GM12878 (cell line): ENCODE measurements at regions not wholly inside any gene's neighbourhood (a gene's known extent, or its start where the extent isn't known, plus 50 kb on each side); places are given as distances from the start of the nearest gene placed in this dataset.

Experiments
- ATAC-seq: fragments of 200-7000 bp; cut with Tn5 transposase; 3 replicates; pipeline ENCODE4 v1.9.1; 2020; ENCODE audit warnings: mild to moderate bottlenecking, moderate library complexity
- BruUV-seq: library from RNA; stranded (reverse); fragments of 400-500 nt; replicated peaks from 2 replicates; lab custom pipeline; 2021; lab: Mats Ljungman, UMichigan
- CTCF ChIA-PET: fragments of 300-600 bp; sonication (Branson Sonifier 250); formaldehyde crosslinking; extraction: SDS; loops from one replicate; lab custom pipeline; 2021; ENCODE audit warnings: inconsistent platforms; lab: Yijun Ruan, JAX
- POLR2A ChIA-PET: fragments of 350-600 bp; formaldehyde crosslinking; extraction: SDS; loops from one replicate; lab custom pipeline; 2021; ENCODE audit warnings: inconsistent platforms; lab: Charles Lee
- RAD21 ChIA-PET: fragments of 300-600 bp; sonication (Branson Sonifier 250); formaldehyde crosslinking; loops from one replicate; lab custom pipeline; 2023; ENCODE audit warnings: antibody characterized with exemption; ENCODE audit not compliant: unreplicated experiment; lab: Charles Lee
- SMC1A ChIA-PET: fragments of 300-600 bp; sonication (Branson Sonifier 250); formaldehyde crosslinking; loops from one replicate; lab custom pipeline; 2023; ENCODE audit not compliant: unreplicated experiment, uncharacterized antibody; lab: Charles Lee
- DNase-seq: peaks from one replicate; pipeline ENCODE4 v3.0.0-alpha.2; 2011; ENCODE audit warnings: low read depth, low spot score
- FAIRE-seq: peaks from 3 replicates; lab custom pipeline; 2011; peaks lifted over from hg19 to GRCh38; lab: Jason Lieb, UNC
- H2AFZ ChIP-seq: 2 replicates; pipeline ENCODE4 v1.6.0; 2011; ENCODE audit warnings: low read depth, low read length, control low read depth; ENCODE audit not compliant: control insufficient read depth
- H3K27ac ChIP-seq: 2 replicates; pipeline ENCODE4 v1.5.1; 2011; ENCODE audit warnings: control low read depth; ENCODE audit not compliant: control insufficient read depth, insufficient read depth
- H3K27me3 ChIP-seq, 2 experiments: replicated peaks in 1 of 2; 2 replicates each; pipeline versions ENCODE4 v1.6.0 to v1.6.1; 2011; ENCODE audit warnings: low read length in 1 of 2; ENCODE audit not compliant: control insufficient read depth in 2 of 2, insufficient read depth in 2 of 2
- H3K36me3 ChIP-seq, 2 experiments: 2 replicates each; pipeline ENCODE4 v1.5.1; 2011; ENCODE audit warnings: low read length in 1 of 2; ENCODE audit not compliant: control insufficient read depth in 2 of 2, insufficient read depth in 2 of 2
- H3K4me1 ChIP-seq: 2 replicates; pipeline ENCODE4 v1.6.1; 2011; ENCODE audit warnings: mild to moderate bottlenecking, low read length, moderate library complexity, mixed read lengths; ENCODE audit not compliant: control insufficient read depth, insufficient read depth
- H3K4me2 ChIP-seq: 2 replicates; pipeline ENCODE4 v1.6.0; 2011; ENCODE audit warnings: control low read depth; ENCODE audit not compliant: control insufficient read depth, insufficient read depth
- H3K4me3 ChIP-seq: fragments of 200-600 bp; sonication (generic); 2 replicates; pipeline ENCODE4 v1.5.1; 2016
- H3K79me2 ChIP-seq: 2 replicates; pipeline ENCODE4 v1.6.0; 2011; ENCODE audit warnings: low read length; ENCODE audit not compliant: control insufficient read depth, insufficient read depth
- H3K9ac ChIP-seq: 2 replicates; pipeline ENCODE4 v1.8.0; 2011; ENCODE audit warnings: low read length, control low read depth, mixed read lengths; ENCODE audit not compliant: control insufficient read depth, insufficient read depth
- H3K9me3 ChIP-seq: replicated peaks from 3 replicates; pipeline ENCODE4 v1.5.1; 2011; ENCODE audit warnings: mild to moderate bottlenecking, low read length; ENCODE audit not compliant: control insufficient read depth, insufficient read depth
- H4K20me1 ChIP-seq: 2 replicates; pipeline ENCODE4 v1.6.0; 2011; ENCODE audit not compliant: control insufficient read depth, insufficient read depth
- CBX5 ChIP-seq: sonication (generic); IDR thresholded peaks from 2 replicates; pipeline ENCODE4 v1.6.1; 2016; ENCODE audit warnings: low read depth, moderate library complexity, mild to moderate bottlenecking, inconsistent platforms
- CHD4 ChIP-seq: fragments of 200-600 bp; sonication (generic); IDR thresholded peaks from 2 replicates; pipeline ENCODE4 v1.6.1; 2016; ENCODE audit warnings: mild to moderate bottlenecking
- EGR1 ChIP-seq, 2 experiments: IDR thresholded peaks; 1 replicate in 1 of 2; 2 replicates in 1 of 2; pipeline ENCODE4 v1.6.1; 2011 to 2012; ENCODE audit warnings: low read depth in 2 of 2, low read length in 2 of 2, borderline replicate concordance in 1 of 2, mild to moderate bottlenecking in 1 of 2, moderate library complexity in 1 of 2
- EZH2 ChIP-seq: IDR thresholded peaks from 2 replicates; pipeline ENCODE4 v1.6.1; 2012; ENCODE audit warnings: low read depth, mild to moderate bottlenecking, control low read depth, inconsistent platforms, low read length, borderline replicate concordance; ENCODE audit not compliant: control insufficient read depth
- NR2C2 ChIP-seq: IDR thresholded peaks from 2 replicates; pipeline ENCODE4 v1.6.1; 2011; ENCODE audit warnings: borderline replicate concordance, low read depth; ENCODE audit not compliant: control insufficient read depth, insufficient read length
- SMAD1 ChIP-seq: fragments of 450-650 bp; IDR thresholded peaks from 2 replicates; pipeline ENCODE4 v1.6.1; 2018; ENCODE audit warnings: mild to moderate bottlenecking, low read depth; ENCODE audit not compliant: partially characterized antibody
- SMARCA5 ChIP-seq: fragments of 450-650 bp; IDR thresholded peaks from 2 replicates; pipeline ENCODE4 v1.6.1; 2017; ENCODE audit warnings: mild to moderate bottlenecking
- WGBS: methylation state at CpG from one replicate; pipeline ENCODE4 v1.1.6; 2016; ENCODE audit warnings: low lambda C conversion rate; ENCODE audit not compliant: insufficient replicate concordance, insufficient coverage; ENCODE audit errors: missing lambda C conversion rate; 5-methylcytosine and 5-hydroxymethylcytosine counted together
- in situ Hi-C: fragments of 300-500 bp; cut with MboI; formaldehyde crosslinking; loops from 9 replicates; pipeline ENCODE4 v1.14.3; 2018; ENCODE audit warnings: mixed read lengths
- intact Hi-C: fragments of 100-400 bp; cut with micrococcal nuclease; formaldehyde crosslinking; loops from one replicate; pipeline ENCODE4 v1.14.2; 2022; ENCODE audit not compliant: unreplicated experiment
- TF ChIP-seq, protein P1 (sequence below): fragments of 450-650 bp; IDR thresholded peaks from 2 replicates; pipeline ENCODE4 v1.6.1; 2016; ENCODE audit warnings: mild to moderate bottlenecking

DNA sequence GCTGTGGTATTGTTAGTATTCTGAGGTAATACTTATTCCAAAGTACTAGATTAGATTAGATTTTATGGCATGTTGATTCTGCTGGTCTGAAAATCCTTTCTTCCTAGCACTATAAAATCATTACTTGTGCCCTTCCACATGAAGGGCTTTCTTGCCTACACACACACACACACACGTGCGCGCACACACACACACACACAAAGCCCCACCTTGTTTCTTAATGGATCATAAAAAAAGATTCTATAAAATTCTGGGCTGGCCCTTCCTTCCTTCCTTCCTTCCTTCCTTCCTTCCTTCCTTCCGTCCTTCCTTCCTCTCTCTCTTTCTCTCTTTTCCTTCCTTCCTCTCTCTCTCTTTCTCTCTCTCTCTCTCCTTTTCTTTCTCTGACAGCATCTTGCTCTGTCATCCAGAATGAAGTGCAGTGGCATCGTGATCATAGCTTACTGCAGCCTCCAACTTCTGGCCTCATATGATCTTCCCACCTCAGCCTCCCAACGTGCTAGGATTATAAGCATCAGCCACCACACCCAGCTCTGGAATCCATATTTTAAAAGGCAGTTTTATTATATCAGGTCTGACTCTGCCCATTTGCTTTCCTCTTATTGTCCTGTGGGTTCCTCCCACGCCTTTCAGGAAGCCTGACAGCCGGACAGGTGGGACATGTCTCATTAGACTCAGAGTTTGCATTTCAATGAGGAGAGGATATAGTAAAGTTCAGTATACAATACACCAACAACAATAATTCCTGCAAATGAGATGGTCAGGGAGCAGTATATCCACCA lies 321.1 kb downstream of the PIK3C3 start:
- Histone ChIP-seq H3K79me2 (no peaks in the 10 kb centered on the region), H3K36me3 (no peaks in the 10 kb centered on the region), H3K9ac (no peak overlapping the region), H3K4me1 (no peaks in the 10 kb centered on the region), H2AFZ (no peak overlapping the region), H3K9me3 (no peaks in the 10 kb centered on the region), H3K27ac (no peak overlapping the region), H3K27me3 (no peaks in the 10 kb centered on the region), H3K4me2 (no peak overlapping the region), H4K20me1 (no peaks in the 10 kb centered on the region), H3K4me3 (no peak overlapping the region)
- WGBS = 37% methylated on average over 8 of the region's 8 CpGs
- ChIA-PET SMC1A (interaction anchor here (0.6 to 9.2 kb wide), 10 partner anchors 13 to 995 kb away, joined by 3 to 191 read pairs (median 4); no protein-coding TSS in a partner anchor), POLR2A (interaction anchor here (0.6 to 1.4 kb wide), 2 partner anchors 40 to 162 kb away, joined by 3 read pairs; no protein-coding TSS in a partner anchor), CTCF (interaction anchor here (0.9 to 10.3 kb wide), 8 partner anchors 20 to 1295 kb away, joined by 3 to 204 read pairs (median 10); no protein-coding TSS in a partner anchor), RAD21 (interaction anchor here (0.8 to 7.1 kb wide), 7 partner anchors 9 to 223 kb away, joined by 3 to 115 read pairs (median 4); no protein-coding TSS in a partner anchor)
- no TSS peak for BruUV-seq
- intact Hi-C loops (no loop called here), in situ Hi-C loops (no loop called here)
- DNase-seq = no peak
- TF ChIP-seq CHD4 = no peak
- no peak for TF ChIP-seq EZH2
- TF ChIP-seq EGR1 (IDR thresholded peaks at IDR 0.05; ENCODE audit: borderline replicate concordance in 1 of 2, low read depth in 2 of 2, low read length in 2 of 2) = no peak
- no peak for TF ChIP-seq SMAD1
- no peak for ATAC-seq
- FAIRE-seq = no peak

DNA sequence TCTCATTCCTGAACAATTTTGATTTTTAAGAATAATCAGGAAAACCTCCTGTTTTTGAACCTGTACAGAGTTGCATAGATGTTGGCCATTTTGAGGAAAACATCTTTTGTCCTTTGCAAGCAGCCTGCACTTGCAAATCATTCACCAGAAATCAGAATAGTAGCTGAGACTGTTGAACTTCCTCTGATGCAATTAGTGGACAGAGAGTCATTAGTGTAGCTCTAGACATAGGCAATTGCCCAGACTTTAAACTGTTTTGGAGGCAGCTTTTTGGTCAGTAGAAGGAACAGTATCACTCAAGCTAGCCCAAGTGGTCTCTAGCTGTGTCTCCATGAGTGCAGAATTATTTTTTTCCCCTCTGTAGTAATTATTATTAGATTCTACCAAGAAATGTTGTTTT lies 326.1 kb downstream of the PIK3C3 start:
- no peaks in the 10 kb centered on the region for H3K36me3 ChIP-seq
- no peaks in the 10 kb centered on the region for H4K20me1 ChIP-seq
- H3K4me3 ChIP-seq = no peak overlapping the region
- H3K4me2 ChIP-seq = no peak overlapping the region
- no peaks in the 10 kb centered on the region for H3K4me1 ChIP-seq
- ChIA-PET POLR2A (interaction anchor here (1.3 kb wide), 1 partner anchor 9 kb away, joined by 3 read pairs; no protein-coding TSS in a partner anchor), RAD21 (interaction anchor here (0.9 to 2.2 kb wide), 10 partner anchors 14 to 167 kb away, joined by 3 to 23 read pairs (median 4); no protein-coding TSS in a partner anchor), SMC1A (interaction anchor here (0.8 to 2.5 kb wide), 20 partner anchors 9 to 228 kb away, joined by 3 to 29 read pairs (median 4); no protein-coding TSS in a partner anchor), CTCF (interaction anchor here (1.0 to 2.3 kb wide), 10 partner anchors 9 to 228 kb away, joined by 3 to 25 read pairs (median 5); no protein-coding TSS in a partner anchor)
- no peaks in the 10 kb centered on the region for H3K79me2 ChIP-seq
- H3K9ac ChIP-seq = no peak overlapping the region
- in situ Hi-C loops (no loop called here), intact Hi-C loops (no loop called here)
- TF ChIP-seq, protein P1, sequence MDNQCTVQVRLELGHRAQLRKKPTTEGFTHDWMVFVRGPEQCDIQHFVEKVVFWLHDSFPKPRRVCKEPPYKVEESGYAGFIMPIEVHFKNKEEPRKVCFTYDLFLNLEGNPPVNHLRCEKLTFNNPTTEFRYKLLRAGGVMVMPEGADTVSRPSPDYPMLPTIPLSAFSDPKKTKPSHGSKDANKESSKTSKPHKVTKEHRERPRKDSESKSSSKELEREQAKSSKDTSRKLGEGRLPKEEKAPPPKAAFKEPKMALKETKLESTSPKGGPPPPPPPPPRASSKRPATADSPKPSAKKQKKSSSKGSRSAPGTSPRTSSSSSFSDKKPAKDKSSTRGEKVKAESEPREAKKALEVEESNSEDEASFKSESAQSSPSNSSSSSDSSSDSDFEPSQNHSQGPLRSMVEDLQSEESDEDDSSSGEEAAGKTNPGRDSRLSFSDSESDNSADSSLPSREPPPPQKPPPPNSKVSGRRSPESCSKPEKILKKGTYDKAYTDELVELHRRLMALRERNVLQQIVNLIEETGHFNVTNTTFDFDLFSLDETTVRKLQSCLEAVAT = no peak
- no peak for TF ChIP-seq CBX5
- no peak for TF ChIP-seq NR2C2
- TF ChIP-seq SMARCA5 = no peak
- H2AFZ ChIP-seq = no peak overlapping the region
- H3K27ac ChIP-seq = no peak overlapping the region
- ATAC-seq (peak; percentile 68), FAIRE-seq (no peak), DNase-seq (no peak)
- no TSS peak for BruUV-seq
- no peaks in the 10 kb centered on the region for H3K9me3 ChIP-seq
- no peaks in the 10 kb centered on the region for H3K27me3 ChIP-seq
